H9 (cell line): ENCODE measurements at regions not wholly inside any gene's neighbourhood (a gene's known extent, or its start where the extent isn't known, plus 50 kb on each side); places are given as distances from the start of the nearest gene placed in this dataset.

ENCODE experiments used
- DNase-seq: peaks from one replicate; pipeline ENCODE4 v3.0.0-alpha.2; 2017
- H2AFZ ChIP-seq: one replicate; pipeline ENCODE4 v1.6.1; 2013; ENCODE audit warnings: mild to moderate bottlenecking, low read length, control low read depth, moderate library complexity
- H2AK5ac ChIP-seq: 2 replicates; pipeline ENCODE4 v1.6.1; 2013; ENCODE audit warnings: low read length, control low read depth, mixed read lengths; ENCODE audit not compliant: insufficient read length
- H2BK120ac ChIP-seq: one replicate; pipeline ENCODE4 v1.6.1; 2013; ENCODE audit warnings: low read depth, mild to moderate bottlenecking, low read length, control low read depth, inconsistent platforms; ENCODE audit not compliant: poor library complexity, severe bottlenecking
- H2BK12ac ChIP-seq: 2 replicates; pipeline ENCODE4 v1.6.1; 2013; ENCODE audit warnings: low read length, control low read depth, mixed read lengths, low read depth; ENCODE audit not compliant: insufficient read length
- H2BK15ac ChIP-seq: 2 replicates; pipeline ENCODE4 v1.6.1; 2013; ENCODE audit warnings: low read depth, low read length, control low read depth
- H2BK20ac ChIP-seq: one replicate; pipeline ENCODE4 v1.6.1; 2013; ENCODE audit warnings: low read depth, mild to moderate bottlenecking, low read length, control low read depth, inconsistent platforms; ENCODE audit not compliant: poor library complexity, severe bottlenecking
- H2BK5ac ChIP-seq: 2 replicates; pipeline ENCODE4 v1.6.1; 2013; ENCODE audit warnings: low read length, control low read depth, mixed read lengths; ENCODE audit not compliant: insufficient read length
- H3K14ac ChIP-seq: 2 replicates; pipeline ENCODE4 v1.6.1; 2013; ENCODE audit warnings: low read length, control low read depth; ENCODE audit not compliant: insufficient read depth
- H3K18ac ChIP-seq: 2 replicates; pipeline ENCODE4 v1.6.1; 2013; ENCODE audit warnings: low read depth, mild to moderate bottlenecking, mixed read lengths, low read length, control low read depth; ENCODE audit not compliant: insufficient read length
- H3K23ac ChIP-seq: 2 replicates; pipeline ENCODE4 v1.6.1; 2013; ENCODE audit warnings: low read length, control low read depth, mixed read lengths, low read depth; ENCODE audit not compliant: insufficient read length
- H3K23me2 ChIP-seq: 2 replicates; pipeline ENCODE4 v1.6.1; 2013; ENCODE audit warnings: low read depth, mild to moderate bottlenecking, mixed read lengths, low read length, control low read depth; ENCODE audit not compliant: insufficient read length, poor library complexity, severe bottlenecking
- H3K27ac ChIP-seq: 2 replicates; pipeline ENCODE4 v1.5.1; 2013; ENCODE audit warnings: low read length, control low read depth, mixed read lengths, low read depth; ENCODE audit not compliant: insufficient read length
- H3K27me3 ChIP-seq: 2 replicates; pipeline ENCODE4 v1.6.1; 2013; ENCODE audit warnings: low read length, control low read depth, inconsistent platforms; ENCODE audit not compliant: insufficient read depth
- H3K4ac ChIP-seq: 2 replicates; pipeline ENCODE4 v1.6.1; 2013; ENCODE audit warnings: low read depth, mild to moderate bottlenecking, control low read depth, inconsistent platforms, low read length, moderate library complexity
- H3K4me1 ChIP-seq: 2 replicates; pipeline ENCODE4 v1.6.1; 2013; ENCODE audit warnings: low read length, control low read depth, inconsistent platforms; ENCODE audit not compliant: insufficient read depth
- H3K4me2 ChIP-seq: 2 replicates; pipeline ENCODE4 v1.6.1; 2013; ENCODE audit warnings: low read length, control low read depth, mixed read lengths; ENCODE audit not compliant: insufficient read length, insufficient read depth
- H3K56ac ChIP-seq: 2 replicates; pipeline ENCODE4 v1.6.1; 2013; ENCODE audit warnings: low read depth, mild to moderate bottlenecking, mixed read lengths, low read length, control low read depth; ENCODE audit not compliant: insufficient read length
- H3K79me1 ChIP-seq: 2 replicates; pipeline ENCODE4 v1.6.1; 2013; ENCODE audit warnings: low read depth, mild to moderate bottlenecking, moderate library complexity, low read length, control low read depth, inconsistent platforms; ENCODE audit not compliant: insufficient read depth, poor library complexity, severe bottlenecking
- H3K79me2 ChIP-seq: 2 replicates; pipeline ENCODE4 v1.6.1; 2013; ENCODE audit warnings: low read length, control low read depth, inconsistent platforms; ENCODE audit not compliant: insufficient read depth
- H3K9ac ChIP-seq: 2 replicates; pipeline ENCODE4 v1.6.1; 2013; ENCODE audit warnings: low read length, control low read depth, mixed read lengths; ENCODE audit not compliant: insufficient read length; ENCODE audit errors: extremely low read depth
- H3K9me3 ChIP-seq: one replicate; pipeline ENCODE4 v1.6.1; 2013; ENCODE audit warnings: low read depth, low read length, inconsistent platforms; ENCODE audit not compliant: control insufficient read depth
- H3T11ph ChIP-seq: one replicate; pipeline ENCODE4 v1.6.1; 2013; ENCODE audit warnings: mild to moderate bottlenecking, low read length, control low read depth, inconsistent platforms
- H4K20me1 ChIP-seq: one replicate; pipeline ENCODE4 v1.6.1; 2013; ENCODE audit not compliant: control insufficient read depth, insufficient read length, insufficient read depth
- H4K5ac ChIP-seq: 2 replicates; pipeline ENCODE4 v1.6.1; 2013; ENCODE audit warnings: low read depth, mild to moderate bottlenecking, mixed read lengths, low read length, control low read depth; ENCODE audit not compliant: insufficient read length
- H4K8ac ChIP-seq: replicated peaks from 2 replicates; pipeline ENCODE4 v1.6.1; 2013; ENCODE audit warnings: low read length, control low read depth, mixed read lengths, low read depth; ENCODE audit not compliant: insufficient read length
- H4K91ac ChIP-seq: 2 replicates; pipeline ENCODE4 v1.6.1; 2013; ENCODE audit warnings: low read depth, mild to moderate bottlenecking, moderate library complexity, mixed read lengths, low read length, control low read depth; ENCODE audit not compliant: insufficient read length
- H3K27ac Mint-ChIP-seq, 3 experiments: 2 replicates in 2 of 3; 3 replicates in 1 of 3; pipeline ENCODE4 v1.8.0; 2020 to 2021; ENCODE audit warnings: mixed read lengths in 3 of 3, mild to moderate bottlenecking in 1 of 3, moderate library complexity in 1 of 3
- H3K27me3 Mint-ChIP-seq: 2 replicates; pipeline ENCODE4 v1.8.0; 2021; ENCODE audit warnings: low read depth, mild to moderate bottlenecking, moderate library complexity, mixed read lengths
- H3K36me3 Mint-ChIP-seq, 3 experiments: 2 replicates in 2 of 3; 3 replicates in 1 of 3; pipeline ENCODE4 v1.8.0; 2020 to 2021; ENCODE audit warnings: low read depth in 3 of 3, mixed read lengths in 3 of 3; ENCODE audit not compliant: insufficient read depth in 1 of 3
- H3K4me1 Mint-ChIP-seq, 2 experiments: 2 replicates each; pipeline ENCODE4 v1.8.0; 2020; ENCODE audit warnings: mixed read lengths in 2 of 2
- H3K4me3 Mint-ChIP-seq, 2 experiments: 2 replicates in 1 of 2; 3 replicates in 1 of 2; pipeline ENCODE4 v1.8.0; 2020 to 2021; ENCODE audit warnings: mild to moderate bottlenecking in 2 of 2, mixed read lengths in 2 of 2, moderate library complexity in 1 of 2
- H3K9me3 Mint-ChIP-seq, 2 experiments: 2 replicates in 1 of 2; 3 replicates in 1 of 2; pipeline ENCODE4 v1.8.0; 2020; ENCODE audit warnings: mild to moderate bottlenecking in 2 of 2, mixed read lengths in 2 of 2, moderate library complexity in 1 of 2
- CTCF ChIP-seq: fragments of 200-600 bp; sonication (generic); conservative IDR thresholded peaks from 3 replicates; pipeline ENCODE4 v1.8.0; 2021; ENCODE audit warnings: antibody characterized with exemption, mild to moderate bottlenecking
- WGBS: extraction: QIAGEN DNeasy Blood & Tissue Kit; methylation state at CpG from one replicate; pipeline ENCODE4 v1.1.7; 2013; ENCODE audit warnings: missing lambda C conversion rate, low lambda C conversion rate, mixed read lengths; ENCODE audit not compliant: insufficient read length; ENCODE audit errors: extremely low coverage; 5-methylcytosine and 5-hydroxymethylcytosine counted together

GRCh38 chr11:22460181-22460580 lies 122.0 kb downstream of the SLC17A6 start:
- peaks cover 4 to 9% of the 10 kb centered on the region in 2 experiments for H3K4me1 Mint-ChIP-seq
- Histone ChIP-seq H3K27ac (no peak overlapping the region), H2AFZ (no peak overlapping the region), H2BK120ac (no peak overlapping the region), H4K8ac (no peak overlapping the region), H3K23ac (no peak overlapping the region), H3K56ac (no peak overlapping the region), H2BK20ac (no peak overlapping the region), H3K4me1 (no peaks in the 10 kb centered on the region; the same call in 1 of the 2 replicates), H3K9me3 (no peaks in the 10 kb centered on the region), H3K14ac (no peak overlapping the region), H2BK12ac (no peak overlapping the region), H3K4ac (no peak overlapping the region), H3K9ac (no peak overlapping the region), H2BK15ac (no peak overlapping the region), H2AK5ac (no peak overlapping the region), H3K79me2 (no peaks in the 10 kb centered on the region), H4K20me1 (no peaks in the 10 kb centered on the region), H4K91ac (no peak overlapping the region), H3T11ph (no peak overlapping the region), H2BK5ac (no peak overlapping the region), H3K23me2 (no peaks in the 10 kb centered on the region), H3K18ac (no peak overlapping the region), H3K27me3 (no peaks in the 10 kb centered on the region), H4K5ac (no peak overlapping the region), H3K4me2 (no peak overlapping the region), H3K79me1 (no peaks in the 10 kb centered on the region)
- no peaks in the 10 kb centered on the region for H3K27me3 Mint-ChIP-seq
- H3K9me3 Mint-ChIP-seq = no peaks in the 10 kb centered on the region
- H3K27ac Mint-ChIP-seq = no peak overlapping the region
- DNase-seq = no peak
- WGBS = no CpG with 5 or more reads among the region's 3 CpGs
- TF ChIP-seq CTCF = no peak
- no peaks in the 10 kb centered on the region for H3K36me3 Mint-ChIP-seq
- no peak overlapping the region for H3K4me3 Mint-ChIP-seq
